Breast epithelium (tissue), 4 donors: ENCODE measurements at regions not wholly inside any gene's neighbourhood (a gene's known extent, or its start where the extent isn't known, plus 50 kb on each side); places are given as distances from the start of the nearest gene placed in this dataset.

Source experiments
- DNase-seq, 2 donors: peaks; one replicate each; pipeline ENCODE4 v3.0.0-alpha.2; 2019; ENCODE audit warnings: low spot score in 2 of 2
- H3K27ac ChIP-seq, 2 donors: fragments of 200-600 bp; sonication (generic) in 1 of 2; one replicate each; pipeline ENCODE4 v1.5.1; 2016 to 2019; ENCODE audit warnings: mild to moderate bottlenecking in 1 of 2
- H3K27me3 ChIP-seq, 2 donors: fragments of 200-600 bp; sonication (generic) in 1 of 2; one replicate each; pipeline versions ENCODE4 v1.5.1 to v1.6.0; 2017 to 2019; ENCODE audit warnings: control low read depth in 1 of 2, mild to moderate bottlenecking in 1 of 2
- H3K36me3 ChIP-seq: fragments of 200-600 bp; one replicate; pipeline ENCODE4 v1.5.1; 2019
- H3K4me1 ChIP-seq, 2 donors: fragments of 200-600 bp; sonication (generic); one replicate each; pipeline ENCODE4 v1.5.1; 2016 to 2019; ENCODE audit warnings: control low read depth in 1 of 2
- H3K4me3 ChIP-seq, 3 donors: fragments of 200-600 bp; sonication (generic); 1 replicate in 2 of 3; 2 replicates in 1 of 3; pipeline ENCODE4 v1.5.1; 2016 to 2019; ENCODE audit warnings: mild to moderate bottlenecking in 3 of 3, moderate library complexity in 2 of 3
- H3K9me3 ChIP-seq, 2 donors: fragments of 200-600 bp; sonication (generic) in 1 of 2; one replicate each; pipeline ENCODE4 v1.5.1; 2016 to 2019; ENCODE audit warnings: control low read depth in 1 of 2
- POLR2A ChIP-seq: fragments of 450-650 bp; IDR thresholded peaks from one replicate; pipeline ENCODE4 v1.6.1; 2016; ENCODE audit warnings: antibody characterized with exemption, mild to moderate bottlenecking, moderate library complexity
- POLR2AphosphoS5 ChIP-seq, 3 donors: sonication (generic); formaldehyde crosslinking; IDR thresholded peaks; one replicate each; pipeline ENCODE4 v1.6.1; 2017; ENCODE audit warnings: antibody characterized with exemption in 3 of 3
- intact Hi-C: fragments of 100-400 bp; cut with DNase I; formaldehyde crosslinking; loops from one replicate; pipeline ENCODE4 v1.15.1; 2023; ENCODE audit warnings: low total_unique reads
- TF ChIP-seq, protein P1 (sequence below), 3 donors: fragments of 450-650 bp; IDR thresholded peaks; one replicate each; pipeline ENCODE4 v1.5.1; 2016 to 2017; ENCODE audit warnings: antibody characterized with exemption in 3 of 3, mild to moderate bottlenecking in 3 of 3, moderate library complexity in 3 of 3

GRCh38 chr2:222779145-222779832 lies 81.5 kb upstream of the ACSL3 start:
- no peaks in the 10 kb centered on the region for H3K27me3 ChIP-seq
- TF ChIP-seq POLR2A (no peak), POLR2AphosphoS5 (IDR thresholded peaks at IDR 0.05) (no peak)
- TF ChIP-seq, protein P1, sequence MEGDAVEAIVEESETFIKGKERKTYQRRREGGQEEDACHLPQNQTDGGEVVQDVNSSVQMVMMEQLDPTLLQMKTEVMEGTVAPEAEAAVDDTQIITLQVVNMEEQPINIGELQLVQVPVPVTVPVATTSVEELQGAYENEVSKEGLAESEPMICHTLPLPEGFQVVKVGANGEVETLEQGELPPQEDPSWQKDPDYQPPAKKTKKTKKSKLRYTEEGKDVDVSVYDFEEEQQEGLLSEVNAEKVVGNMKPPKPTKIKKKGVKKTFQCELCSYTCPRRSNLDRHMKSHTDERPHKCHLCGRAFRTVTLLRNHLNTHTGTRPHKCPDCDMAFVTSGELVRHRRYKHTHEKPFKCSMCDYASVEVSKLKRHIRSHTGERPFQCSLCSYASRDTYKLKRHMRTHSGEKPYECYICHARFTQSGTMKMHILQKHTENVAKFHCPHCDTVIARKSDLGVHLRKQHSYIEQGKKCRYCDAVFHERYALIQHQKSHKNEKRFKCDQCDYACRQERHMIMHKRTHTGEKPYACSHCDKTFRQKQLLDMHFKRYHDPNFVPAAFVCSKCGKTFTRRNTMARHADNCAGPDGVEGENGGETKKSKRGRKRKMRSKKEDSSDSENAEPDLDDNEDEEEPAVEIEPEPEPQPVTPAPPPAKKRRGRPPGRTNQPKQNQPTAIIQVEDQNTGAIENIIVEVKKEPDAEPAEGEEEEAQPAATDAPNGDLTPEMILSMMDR (IDR thresholded peaks at IDR 0.05): no peak
- no peaks in the 10 kb centered on the region for H3K9me3 ChIP-seq
- H3K4me3 ChIP-seq: no peak overlapping the region
- no peaks in the 10 kb centered on the region for H3K4me1 ChIP-seq
- intact Hi-C loops: no loop called here
- H3K27ac ChIP-seq: no peak overlapping the region
- no peaks in the 10 kb centered on the region for H3K36me3 ChIP-seq
- DNase-seq: no peak

DNA sequence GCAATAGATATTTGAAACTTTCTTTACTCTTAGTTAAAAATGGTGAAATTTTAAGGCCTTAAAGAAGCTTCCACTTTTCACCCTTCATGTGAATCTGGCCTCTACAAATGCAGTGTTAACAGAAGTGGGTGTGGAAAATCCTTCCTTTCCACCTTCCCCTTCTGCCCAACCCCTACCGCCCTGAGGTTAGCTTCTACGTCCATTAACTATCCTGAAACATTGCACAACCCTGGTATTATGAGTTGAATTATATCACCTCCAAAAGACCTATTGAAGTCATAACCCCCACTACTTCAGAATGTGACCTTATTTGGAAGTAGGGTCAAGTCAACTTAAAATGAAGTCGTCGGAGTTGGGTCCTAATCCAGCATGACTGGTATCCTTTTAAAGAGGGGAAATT lies 80.8 kb upstream of the ACSL3 start:
- no peak overlapping the region for H3K27ac ChIP-seq
- no peak for DNase-seq
- no peaks in the 10 kb centered on the region for H3K36me3 ChIP-seq
- H3K9me3 ChIP-seq: no peaks in the 10 kb centered on the region
- intact Hi-C loops: no loop called here
- H3K4me1 ChIP-seq: no peaks in the 10 kb centered on the region
- no peaks in the 10 kb centered on the region for H3K27me3 ChIP-seq
- TF ChIP-seq, protein P1 (IDR thresholded peaks at IDR 0.05): no peak
- TF ChIP-seq POLR2A (no peak), POLR2AphosphoS5 (IDR thresholded peaks at IDR 0.05) (no peak)
- H3K4me3 ChIP-seq: no peak overlapping the region

DNA sequence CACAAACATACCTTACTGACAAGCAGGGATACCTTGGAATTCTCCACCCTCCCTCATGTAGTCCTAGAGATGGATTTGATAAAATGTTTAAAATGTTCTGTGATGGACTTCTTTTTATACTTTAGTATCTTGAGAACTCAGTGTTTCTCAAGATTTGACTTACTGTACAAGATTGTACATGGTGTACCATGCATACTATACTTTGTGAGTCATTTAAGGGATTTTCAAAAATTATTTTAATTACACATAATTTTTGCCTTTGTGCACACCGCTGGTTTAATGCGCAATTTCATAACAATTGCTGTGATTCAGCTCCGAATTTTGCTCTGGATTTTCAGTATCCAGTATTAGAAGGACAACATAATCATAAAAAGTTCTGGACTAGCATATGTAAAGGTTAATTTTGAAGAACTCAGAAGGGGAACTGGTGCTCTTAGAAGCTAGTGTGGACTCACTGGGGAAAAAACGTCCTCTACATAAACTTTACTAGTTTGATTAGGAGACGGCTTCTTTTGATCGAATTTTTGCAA lies 78.6 kb upstream of the ACSL3 start:
- H3K9me3 ChIP-seq: no peaks in the 10 kb centered on the region
- intact Hi-C loops: no loop called here
- no peaks in the 10 kb centered on the region for H3K36me3 ChIP-seq
- H3K27ac ChIP-seq: no peak overlapping the region
- DNase-seq: no peak
- TF ChIP-seq POLR2AphosphoS5 (IDR thresholded peaks at IDR 0.05) (no peak), POLR2A (no peak)
- TF ChIP-seq, protein P1 (IDR thresholded peaks at IDR 0.05): no peak
- H3K4me1 ChIP-seq: no peaks in the 10 kb centered on the region
- H3K4me3 ChIP-seq: no peak overlapping the region
- no peaks in the 10 kb centered on the region for H3K27me3 ChIP-seq

- Histone ChIP-seq H3K27me3 (no peaks in the 10 kb centered on the region), H3K4me3 (no peak overlapping the region), H3K9me3 (no peaks in the 10 kb centered on the region), H3K4me1 (no peaks in the 10 kb centered on the region), H3K27ac (no peak overlapping the region), H3K36me3 (no peaks in the 10 kb centered on the region)
- TF ChIP-seq POLR2AphosphoS5 (IDR thresholded peaks at IDR 0.05) (no peak), POLR2A (no peak)
- TF ChIP-seq, protein P1 (IDR thresholded peaks at IDR 0.05): no peak
- no peak for DNase-seq
- intact Hi-C loops: no loop called here
Measured at GRCh38 chr2:222783592-222783991, 77.2 kb upstream of the ACSL3 start.

DNA sequence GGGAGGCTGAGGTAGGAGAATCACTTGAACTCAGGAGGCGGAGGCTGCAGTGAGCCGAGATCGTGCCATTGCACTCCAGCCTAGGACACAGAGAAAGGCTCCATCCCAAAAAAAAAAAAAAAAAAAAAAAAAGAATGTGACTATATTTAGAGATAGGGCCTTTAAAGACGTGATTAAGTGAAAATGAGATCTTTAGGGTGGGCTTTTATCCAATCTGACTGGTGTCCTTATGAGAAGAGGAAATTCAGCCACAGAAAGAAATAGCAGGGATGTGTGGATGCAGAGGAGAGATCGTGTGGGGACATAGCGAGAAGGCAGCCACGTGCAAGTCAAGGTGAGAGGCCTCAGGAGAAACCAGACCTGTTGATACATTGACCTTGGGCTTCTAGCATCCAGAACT lies 69.9 kb upstream of the ACSL3 start:
- Histone ChIP-seq H3K27me3 (no peaks in the 10 kb centered on the region), H3K9me3 (no peaks in the 10 kb centered on the region), H3K4me3 (no peak overlapping the region), H3K36me3 (no peaks in the 10 kb centered on the region), H3K4me1 (no peaks in the 10 kb centered on the region), H3K27ac (no peak overlapping the region)
- no peak for DNase-seq
- TF ChIP-seq POLR2A (no peak), POLR2AphosphoS5 (IDR thresholded peaks at IDR 0.05) (no peak)
- TF ChIP-seq, protein P1 (IDR thresholded peaks at IDR 0.05): no peak
- intact Hi-C loops: no loop called here
